B cell (primary cell): ENCODE measurements at regions not wholly inside any gene's neighbourhood (a gene's known extent, or its start where the extent isn't known, plus 50 kb on each side); places are given as distances from the start of the nearest gene placed in this dataset.

Experiments
- ATAC-seq: fragments of 200-7000 bp; cut with Tn5 transposase; one replicate; pipeline ENCODE4 v1.10.0; 2021; ENCODE audit warnings: low read depth, mild to moderate bottlenecking, moderate number of reproducible peaks, moderate library complexity
- CTCF ChIA-PET: fragments of 350-600 bp; sonication (Branson Sonifier 250); formaldehyde crosslinking; loops from one replicate; lab custom pipeline; 2021; ENCODE audit warnings: antibody characterized with exemption, inconsistent platforms; lab: Charles Lee
- POLR2A ChIA-PET: fragments of 350-600 bp; sonication (Branson Sonifier 250); formaldehyde crosslinking; loops from one replicate; lab custom pipeline; 2021; ENCODE audit warnings: antibody characterized with exemption; lab: Charles Lee
- DNase-seq: peaks from one replicate; pipeline ENCODE4 v3.0.0; 2013
- H2AFZ ChIP-seq: 2 replicates; pipeline ENCODE4 v1.6.1; 2012; ENCODE audit warnings: mild to moderate bottlenecking, low read depth, low read length; ENCODE audit not compliant: insufficient read depth, poor library complexity, severe bottlenecking
- H3K27ac ChIP-seq, 2 donors: 1 replicate in 1 of 2; 2 replicates in 1 of 2; pipeline ENCODE4 v1.5.1; 2012 to 2013; ENCODE audit warnings: low read length in 2 of 2, mild to moderate bottlenecking in 2 of 2, moderate library complexity in 1 of 2
- H3K27me3 ChIP-seq, 4 experiments: fragments of 200-600 bp in 1 of 4; sonication (generic) in 1 of 4; replicated peaks in 1 of 4; 1 replicate in 2 of 4; 2 replicates in 2 of 4; pipeline versions ENCODE4 v1.6.1 to v1.7.0; 2013 to 2016; ENCODE audit warnings: low read length in 3 of 4, mild to moderate bottlenecking in 2 of 4, mixed read lengths in 1 of 4, moderate library complexity in 1 of 4; ENCODE audit not compliant: insufficient read depth in 4 of 4, control insufficient read depth in 3 of 4; ENCODE audit errors: control extremely low read depth in 1 of 4
- H3K36me3 ChIP-seq, 2 experiments: replicated peaks in 1 of 2; 1 replicate in 1 of 2; 2 replicates in 1 of 2; pipeline versions ENCODE4 v1.6.1 to v1.7.1; 2013; ENCODE audit warnings: low read length in 1 of 2; ENCODE audit not compliant: insufficient read depth in 2 of 2, control insufficient read depth in 1 of 2; ENCODE audit errors: control extremely low read depth in 1 of 2, extremely low read depth in 1 of 2
- H3K4me1 ChIP-seq, 2 donors: fragments of 200-600 bp in 1 of 2; sonication (generic) in 1 of 2; 1 replicate in 1 of 2; 2 replicates in 1 of 2; pipeline versions ENCODE4 v1.5.1 to v1.6.1; 2013 to 2017; ENCODE audit warnings: low read length in 2 of 2; ENCODE audit not compliant: control insufficient read depth in 2 of 2, insufficient read depth in 2 of 2
- H3K4me2 ChIP-seq: replicated peaks from 2 replicates; pipeline ENCODE3; 2012; ENCODE audit warnings: mild to moderate bottlenecking, low read depth, low read length; ENCODE audit not compliant: poor library complexity, severe bottlenecking
- H3K4me3 ChIP-seq, 5 experiments: fragments of 200-600 bp in 1 of 5; sonication (generic) in 1 of 5; 1 replicate in 3 of 5; 2 replicates in 2 of 5; pipeline versions ENCODE4 v1.5.1 to v1.7.0; 2011 to 2016; ENCODE audit warnings: low read length in 4 of 5, mild to moderate bottlenecking in 4 of 5, low read depth in 2 of 5, control low read depth in 1 of 5, moderate library complexity in 1 of 5; ENCODE audit not compliant: insufficient read depth in 1 of 5; ENCODE audit errors: control extremely low read depth in 1 of 5, extremely low read depth in 1 of 5
- H3K79me2 ChIP-seq: fragments of 200-600 bp; sonication (generic); one replicate; pipeline ENCODE4 v1.6.0; 2016; ENCODE audit warnings: low read length; ENCODE audit not compliant: control insufficient read depth, insufficient read depth
- H3K9ac ChIP-seq: fragments of 200-600 bp; sonication (generic); 2 replicates; pipeline ENCODE4 v1.6.1; 2017; ENCODE audit warnings: mild to moderate bottlenecking, low read length, moderate library complexity
- H3K9me3 ChIP-seq, 3 donors: one replicate each; pipeline versions ENCODE4 v1.6.1 to v1.7.1; 2013; ENCODE audit warnings: low read length in 2 of 3; ENCODE audit not compliant: control insufficient read depth in 2 of 3, insufficient read depth in 1 of 3; ENCODE audit errors: control extremely low read depth in 1 of 3
- H4K20me1 ChIP-seq: 2 replicates; pipeline ENCODE4 v1.6.0; 2012; ENCODE audit warnings: mild to moderate bottlenecking, low read length; ENCODE audit not compliant: insufficient read depth, control insufficient read depth, poor library complexity, severe bottlenecking
- H3K27ac Mint-ChIP-seq: one replicate; pipeline ENCODE4 v1.8.0; 2021; ENCODE audit warnings: mixed read lengths
- H3K27me3 Mint-ChIP-seq: one replicate; pipeline ENCODE4 v1.8.0; 2021; ENCODE audit warnings: mixed read lengths
- H3K4me1 Mint-ChIP-seq: one replicate; pipeline ENCODE4 v1.8.0; 2021; ENCODE audit warnings: mixed read lengths
- H3K4me3 Mint-ChIP-seq: one replicate; pipeline ENCODE4 v1.8.0; 2021; ENCODE audit warnings: mixed read lengths
- H3K9me3 Mint-ChIP-seq: one replicate; pipeline ENCODE4 v1.8.0; 2022; ENCODE audit warnings: mixed read lengths; ENCODE audit not compliant: insufficient read depth
- EZH2 ChIP-seq: IDR thresholded peaks from 2 replicates; pipeline ENCODE4 v1.6.1; 2012; ENCODE audit warnings: borderline replicate concordance, low read depth, mild to moderate bottlenecking, moderate library complexity, low read length; ENCODE audit not compliant: insufficient read depth, poor library complexity, severe bottlenecking
- WGBS: methylation state at CpG from one replicate; pipeline ENCODE4 v1.1.5; 2013; ENCODE audit warnings: missing lambda C conversion rate; ENCODE audit not compliant: insufficient coverage; 5-methylcytosine and 5-hydroxymethylcytosine counted together
- intact Hi-C: fragments of 100-400 bp; cut with micrococcal nuclease; formaldehyde crosslinking; loops from one replicate; pipeline ENCODE4 v1.10.0; 2022
- TF ChIP-seq, protein P1 (sequence below): fragments of 200-600 bp; IDR thresholded peaks from one replicate; pipeline ENCODE4 v1.8.0; 2022; ENCODE audit warnings: antibody characterized with exemption, mild to moderate bottlenecking

DNA sequence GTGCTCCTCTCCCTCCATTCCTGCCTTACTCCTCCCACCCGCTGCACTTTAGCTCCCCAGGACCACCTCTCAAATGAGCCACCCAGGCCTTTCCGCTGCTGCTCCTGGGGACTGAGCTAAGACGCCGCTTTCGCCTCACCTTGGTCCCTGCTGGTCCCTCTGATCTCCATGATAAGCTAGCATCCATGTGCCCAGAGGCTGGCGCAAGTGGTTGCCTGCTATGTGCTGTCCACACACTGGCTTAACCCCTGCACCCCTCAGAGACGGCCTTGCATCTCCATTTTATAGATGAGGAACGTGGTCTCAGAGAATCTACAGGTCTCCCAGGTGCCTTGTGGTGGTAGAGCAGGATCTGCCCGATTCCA lies 160.1 kb upstream of the PMEPA1 start:
- no peak for ATAC-seq
- Mint-ChIP-seq H3K27me3 (peaks cover 41% of the 10 kb centered on the region), H3K4me3 (no peak overlapping the region), H3K4me1 (no peaks in the 10 kb centered on the region), H3K9me3 (no peaks in the 10 kb centered on the region), H3K27ac (no peak overlapping the region)
- Histone ChIP-seq H3K36me3 (no peaks in the 10 kb centered on the region), H3K27me3 (peaks cover 0 to 25% (median 8%) of the 10 kb centered on the region in 4 experiments), H3K9me3 (peaks cover 0 to 21% (median 0%) of the 10 kb centered on the region in 3 donors), H2AFZ (no peak overlapping the region), H3K27ac (no peak overlapping the region), H3K79me2 (no peaks in the 10 kb centered on the region), H3K4me1 (no peaks in the 10 kb centered on the region), H4K20me1 (no peaks in the 10 kb centered on the region), H3K4me2 (no peak overlapping the region), H3K4me3 (no peak overlapping the region), H3K9ac (no peak overlapping the region)
- POLR2A ChIA-PET = no interaction called here
- intact Hi-C loops = no loop called here
- DNase-seq = no peak
- TF ChIP-seq, protein P1, sequence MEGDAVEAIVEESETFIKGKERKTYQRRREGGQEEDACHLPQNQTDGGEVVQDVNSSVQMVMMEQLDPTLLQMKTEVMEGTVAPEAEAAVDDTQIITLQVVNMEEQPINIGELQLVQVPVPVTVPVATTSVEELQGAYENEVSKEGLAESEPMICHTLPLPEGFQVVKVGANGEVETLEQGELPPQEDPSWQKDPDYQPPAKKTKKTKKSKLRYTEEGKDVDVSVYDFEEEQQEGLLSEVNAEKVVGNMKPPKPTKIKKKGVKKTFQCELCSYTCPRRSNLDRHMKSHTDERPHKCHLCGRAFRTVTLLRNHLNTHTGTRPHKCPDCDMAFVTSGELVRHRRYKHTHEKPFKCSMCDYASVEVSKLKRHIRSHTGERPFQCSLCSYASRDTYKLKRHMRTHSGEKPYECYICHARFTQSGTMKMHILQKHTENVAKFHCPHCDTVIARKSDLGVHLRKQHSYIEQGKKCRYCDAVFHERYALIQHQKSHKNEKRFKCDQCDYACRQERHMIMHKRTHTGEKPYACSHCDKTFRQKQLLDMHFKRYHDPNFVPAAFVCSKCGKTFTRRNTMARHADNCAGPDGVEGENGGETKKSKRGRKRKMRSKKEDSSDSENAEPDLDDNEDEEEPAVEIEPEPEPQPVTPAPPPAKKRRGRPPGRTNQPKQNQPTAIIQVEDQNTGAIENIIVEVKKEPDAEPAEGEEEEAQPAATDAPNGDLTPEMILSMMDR = no peak
- no peak for TF ChIP-seq EZH2
- WGBS = 81% methylated on average over 9 of the region's 9 CpGs
- CTCF ChIA-PET = no interaction called here

GRCh38 chr20:57869291-57869950 lies 159.6 kb upstream of the PMEPA1 start:
- no peaks in the 10 kb centered on the region for H4K20me1 ChIP-seq
- peaks cover 0 to 25% (median 8%) of the 10 kb centered on the region in 4 experiments for H3K27me3 ChIP-seq
- Mint-ChIP-seq H3K9me3 (no peaks in the 10 kb centered on the region), H3K27me3 (peaks cover 42% of the 10 kb centered on the region), H3K4me3 (no peak overlapping the region), H3K27ac (no peak overlapping the region), H3K4me1 (no peaks in the 10 kb centered on the region)
- no peak overlapping the region for H3K9ac ChIP-seq
- WGBS = 94% methylated on average over 5 of the region's 10 CpGs
- DNase-seq = no peak
- intact Hi-C loops = no loop called here
- POLR2A ChIA-PET = no interaction called here
- H3K9me3 ChIP-seq = peaks cover 0 to 21% (median 0%) of the 10 kb centered on the region in 3 donors
- no peak overlapping the region for H3K27ac ChIP-seq
- ATAC-seq = no peak
- TF ChIP-seq, protein P1 = no peak
- no peak for TF ChIP-seq EZH2
- H3K4me1 ChIP-seq = no peaks in the 10 kb centered on the region
- no peaks in the 10 kb centered on the region for H3K79me2 ChIP-seq
- no peaks in the 10 kb centered on the region for H3K36me3 ChIP-seq
- H3K4me2 ChIP-seq = no peak overlapping the region
- H3K4me3 ChIP-seq = no peak overlapping the region
- CTCF ChIA-PET = no interaction called here
- no peak overlapping the region for H2AFZ ChIP-seq
